Dendritic cell treated with granulocyte-macrophage colony-stimulating factor and Interleukin-4, amounts not matched to agents 40 ng/mL and 50 ng/mL, for 4 days (primary cell): ENCODE measurements at regions not wholly inside any gene's neighbourhood (a gene's known extent, or its start where the extent isn't known, plus 50 kb on each side); places are given as distances from the start of the nearest gene placed in this dataset.

Experiments
- H3K27ac Mint-ChIP-seq: one replicate; pipeline ENCODE4 v1.8.0; 2022; ENCODE audit warnings: mild to moderate bottlenecking, mixed read lengths
- H3K27me3 Mint-ChIP-seq: one replicate; pipeline ENCODE4 v1.8.0; 2022; ENCODE audit warnings: mild to moderate bottlenecking, mixed read lengths
- H3K36me3 Mint-ChIP-seq: one replicate; pipeline ENCODE4 v1.8.0; 2022; ENCODE audit warnings: low read depth, mixed read lengths
- H3K4me1 Mint-ChIP-seq: one replicate; pipeline ENCODE4 v1.8.0; 2022; ENCODE audit warnings: low read depth, mixed read lengths
- H3K4me3 Mint-ChIP-seq: one replicate; pipeline ENCODE4 v1.8.0; 2022; ENCODE audit warnings: mild to moderate bottlenecking, moderate library complexity, mixed read lengths
- H3K9me3 Mint-ChIP-seq: one replicate; pipeline ENCODE4 v1.8.0; 2022; ENCODE audit warnings: mixed read lengths
- intact Hi-C: fragments of 100-400 bp; cut with micrococcal nuclease; formaldehyde crosslinking; loops from one replicate; pipeline ENCODE4 v1.15.0; 2022

DNA sequence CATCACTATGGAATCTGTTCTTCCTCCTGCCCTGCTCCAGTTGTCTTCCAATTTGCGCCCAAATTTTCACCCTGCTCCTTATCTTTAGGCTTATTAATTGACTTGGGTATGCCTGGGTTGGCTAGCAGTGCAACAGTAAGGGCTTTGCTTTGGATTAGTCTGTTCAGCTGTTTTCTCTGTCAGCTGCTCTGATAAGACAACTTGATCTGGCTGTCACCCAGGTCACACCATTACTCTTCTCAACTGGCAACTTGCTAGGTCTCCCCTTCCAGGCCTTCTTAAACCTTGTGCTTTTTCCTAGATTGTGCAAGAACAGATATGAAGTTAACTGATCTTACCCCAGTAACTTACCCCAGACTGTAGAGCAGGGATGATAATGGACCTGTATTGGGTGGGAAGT lies 357.8 kb upstream of the LARGE1 start:
- intact Hi-C loops: no loop called here
- Mint-ChIP-seq H3K36me3 (no peaks in the 10 kb centered on the region), H3K4me3 (no peak overlapping the region), H3K27ac (no peak overlapping the region), H3K27me3 (no peaks in the 10 kb centered on the region), H3K9me3 (peaks cover 10% of the 10 kb centered on the region), H3K4me1 (no peaks in the 10 kb centered on the region)

GRCh38 chr22:34281738-34282137 lies 361.5 kb upstream of the LARGE1 start:
- Mint-ChIP-seq H3K36me3 (no peaks in the 10 kb centered on the region), H3K4me3 (no peak overlapping the region), H3K27me3 (no peaks in the 10 kb centered on the region), H3K9me3 (peaks cover 12% of the 10 kb centered on the region), H3K27ac (no peak overlapping the region), H3K4me1 (no peaks in the 10 kb centered on the region)
- intact Hi-C loops: no loop called here

- Mint-ChIP-seq H3K36me3 (no peaks in the 10 kb centered on the region), H3K27me3 (no peaks in the 10 kb centered on the region), H3K4me3 (no peak overlapping the region), H3K9me3 (peaks cover 30% of the 10 kb centered on the region), H3K27ac (no peak overlapping the region), H3K4me1 (no peaks in the 10 kb centered on the region)
- intact Hi-C loops: no loop called here
Observed at GRCh38 chr22:34283844-34284243, 363.6 kb upstream of the LARGE1 start.

GRCh38 chr22:34293324-34293723 lies 373.0 kb upstream of the LARGE1 start:
- no peaks in the 10 kb centered on the region for H3K36me3 Mint-ChIP-seq
- peaks cover 15% of the 10 kb centered on the region for H3K9me3 Mint-ChIP-seq
- H3K27me3 Mint-ChIP-seq: no peaks in the 10 kb centered on the region
- no peak overlapping the region for H3K27ac Mint-ChIP-seq
- H3K4me1 Mint-ChIP-seq: no peaks in the 10 kb centered on the region
- H3K4me3 Mint-ChIP-seq: no peak overlapping the region
- intact Hi-C loops: no loop called here

- no peak overlapping the region for H3K27ac Mint-ChIP-seq
- no peaks in the 10 kb centered on the region for H3K36me3 Mint-ChIP-seq
- peaks cover 4% of the 10 kb centered on the region for H3K9me3 Mint-ChIP-seq
- no peaks in the 10 kb centered on the region for H3K4me1 Mint-ChIP-seq
- intact Hi-C loops: no loop called here
- H3K27me3 Mint-ChIP-seq: no peaks in the 10 kb centered on the region
- H3K4me3 Mint-ChIP-seq: no peak overlapping the region
Observed at GRCh38 chr22:34294476-34294875, 374.2 kb upstream of the LARGE1 start.

- intact Hi-C loops: no loop called here
- H3K36me3 Mint-ChIP-seq: no peaks in the 10 kb centered on the region
Observed at GRCh38 chr22:34294986-34295385, 374.7 kb upstream of the LARGE1 start.

DNA sequence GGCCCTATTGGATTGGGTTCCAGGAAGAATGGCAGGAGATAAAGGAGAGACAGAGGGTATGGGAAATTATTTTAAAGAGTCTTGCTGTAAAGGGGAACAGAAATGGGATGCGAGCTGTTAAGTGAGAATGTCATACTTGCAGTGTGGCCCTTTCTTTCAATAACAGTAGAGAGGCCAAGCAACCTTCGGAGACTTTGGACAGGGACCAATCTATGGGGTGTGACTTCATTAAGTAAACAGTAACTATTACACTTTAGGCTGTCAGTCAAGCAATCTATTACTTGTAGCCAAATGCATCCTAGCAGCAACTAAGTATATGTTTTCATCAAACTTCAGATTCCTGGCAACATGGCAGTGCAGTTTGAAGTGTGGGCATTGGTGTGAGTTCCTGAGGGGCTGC lies 376.2 kb upstream of the LARGE1 start:
- no peaks in the 10 kb centered on the region for H3K27me3 Mint-ChIP-seq
- intact Hi-C loops: no loop called here
- H3K4me3 Mint-ChIP-seq: no peak overlapping the region
- no peaks in the 10 kb centered on the region for H3K36me3 Mint-ChIP-seq
- H3K4me1 Mint-ChIP-seq: no peaks in the 10 kb centered on the region
- no peak overlapping the region for H3K27ac Mint-ChIP-seq
- no peaks in the 10 kb centered on the region for H3K9me3 Mint-ChIP-seq

More at GRCh38 chr22:34294986-34295385, 374.7 kb upstream of the LARGE1 start:
- H3K9me3 Mint-ChIP-seq: no peaks in the 10 kb centered on the region
- H3K27ac Mint-ChIP-seq: no peak overlapping the region
- H3K4me1 Mint-ChIP-seq: no peaks in the 10 kb centered on the region
- no peak overlapping the region for H3K4me3 Mint-ChIP-seq
- H3K27me3 Mint-ChIP-seq: no peaks in the 10 kb centered on the region

DNA sequence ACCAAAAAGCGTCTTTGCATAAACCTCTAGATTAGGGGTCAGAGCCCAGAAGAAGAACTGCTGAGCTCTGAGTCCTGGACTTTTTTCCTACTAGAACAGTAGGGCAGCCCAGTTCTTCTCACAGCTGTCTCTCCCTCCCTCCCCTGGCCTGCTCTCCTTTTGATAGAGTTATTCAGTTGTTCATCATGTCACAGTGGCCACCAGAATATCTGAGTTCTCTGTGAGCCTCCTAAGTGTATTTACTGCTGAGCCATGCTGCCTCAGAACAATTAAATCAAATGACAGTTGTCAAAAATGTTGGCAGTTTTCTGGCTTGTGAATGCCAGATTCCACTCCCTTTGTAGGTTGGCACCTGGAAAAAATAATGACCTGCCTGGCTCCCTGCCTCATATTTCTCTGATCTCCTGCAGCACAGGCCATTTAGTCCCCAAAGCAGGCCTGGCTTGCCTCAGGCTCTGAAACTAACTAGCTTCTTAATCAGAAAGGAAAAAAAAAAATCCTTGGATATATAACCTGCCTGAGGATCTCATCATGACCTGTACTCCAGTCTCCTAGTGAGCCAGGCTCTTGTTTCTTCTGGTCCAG lies 377.4 kb upstream of the LARGE1 start:
- no peaks in the 10 kb centered on the region for H3K36me3 Mint-ChIP-seq
- no peaks in the 10 kb centered on the region for H3K9me3 Mint-ChIP-seq
- no peaks in the 10 kb centered on the region for H3K27me3 Mint-ChIP-seq
- no peaks in the 10 kb centered on the region for H3K4me1 Mint-ChIP-seq
- H3K27ac Mint-ChIP-seq: no peak overlapping the region
- intact Hi-C loops: no loop called here
- no peak overlapping the region for H3K4me3 Mint-ChIP-seq

DNA sequence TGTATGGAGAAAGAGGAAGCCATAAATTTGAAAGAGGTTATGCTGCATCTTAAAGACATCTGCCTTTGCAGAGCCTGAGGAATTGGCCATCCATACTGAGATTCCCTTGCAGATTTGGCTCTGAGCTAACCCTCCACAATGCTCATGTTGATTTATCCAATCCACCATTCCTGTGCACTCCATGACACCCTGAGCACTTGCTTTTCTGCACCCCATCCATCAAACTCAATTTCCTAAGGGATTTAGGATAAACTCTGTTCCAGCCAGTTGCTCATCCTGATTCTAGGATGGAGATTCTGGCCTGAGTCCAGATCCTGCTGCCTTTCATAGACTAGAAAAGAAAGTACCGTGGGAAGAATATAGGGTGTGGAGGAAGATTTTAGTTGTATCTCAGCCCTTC lies 379.2 kb upstream of the LARGE1 start:
- no peaks in the 10 kb centered on the region for H3K4me1 Mint-ChIP-seq
- intact Hi-C loops: no loop called here
- no peaks in the 10 kb centered on the region for H3K27me3 Mint-ChIP-seq
- H3K36me3 Mint-ChIP-seq: no peaks in the 10 kb centered on the region
- no peak overlapping the region for H3K4me3 Mint-ChIP-seq
- H3K27ac Mint-ChIP-seq: no peak overlapping the region
- no peaks in the 10 kb centered on the region for H3K9me3 Mint-ChIP-seq

GRCh38 chr22:34301569-34301968 lies 381.3 kb upstream of the LARGE1 start:
- no peaks in the 10 kb centered on the region for H3K4me1 Mint-ChIP-seq
- intact Hi-C loops: no loop called here
- H3K9me3 Mint-ChIP-seq: peaks cover 15% of the 10 kb centered on the region
- no peaks in the 10 kb centered on the region for H3K27me3 Mint-ChIP-seq
- no peaks in the 10 kb centered on the region for H3K36me3 Mint-ChIP-seq
- no peak overlapping the region for H3K27ac Mint-ChIP-seq
- H3K4me3 Mint-ChIP-seq: no peak overlapping the region

DNA sequence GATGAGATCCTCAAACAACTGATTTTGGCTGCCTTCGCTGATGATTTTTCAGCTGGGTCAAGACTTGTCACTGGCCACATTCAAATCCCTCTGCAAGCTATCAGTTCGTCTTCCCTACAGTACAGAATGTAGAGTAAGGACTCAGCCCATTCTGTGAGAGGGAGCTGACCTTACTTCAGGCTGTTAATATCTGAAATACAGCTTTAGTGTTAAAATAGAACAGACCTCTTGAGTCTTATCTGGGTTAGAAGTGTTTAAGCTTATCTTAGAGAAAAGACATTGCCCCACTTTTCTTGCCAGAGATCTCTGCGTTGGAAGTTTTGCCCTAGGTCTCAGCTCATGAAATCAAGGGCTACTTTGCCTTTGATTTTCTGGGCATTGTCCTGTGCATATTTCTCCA lies 383.4 kb upstream of the LARGE1 start:
- intact Hi-C loops: no loop called here
- Mint-ChIP-seq H3K27me3 (no peaks in the 10 kb centered on the region), H3K4me3 (no peak overlapping the region), H3K36me3 (no peaks in the 10 kb centered on the region), H3K27ac (no peak overlapping the region), H3K9me3 (peaks cover 23% of the 10 kb centered on the region), H3K4me1 (no peaks in the 10 kb centered on the region)

DNA sequence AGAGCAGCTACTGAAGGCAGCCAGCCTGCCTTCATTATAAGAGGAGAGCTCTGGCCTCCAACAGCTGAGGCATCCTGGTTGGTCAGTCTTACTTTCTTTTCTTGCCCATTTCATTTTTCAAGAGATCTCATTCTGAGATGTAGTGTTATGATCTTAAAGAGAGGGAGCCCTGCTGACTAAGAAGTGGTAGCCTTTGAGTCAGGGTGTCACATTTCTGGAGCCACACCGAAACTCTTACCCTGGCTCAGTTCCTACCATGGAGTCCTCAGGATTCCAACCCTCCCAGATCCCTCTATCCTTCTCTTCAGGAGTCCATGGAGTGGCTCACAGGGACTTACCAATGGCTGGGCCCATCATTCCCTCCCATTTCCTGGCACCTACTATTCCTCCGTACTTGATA lies 386.1 kb upstream of the LARGE1 start:
- Mint-ChIP-seq H3K4me3 (no peak overlapping the region), H3K4me1 (no peaks in the 10 kb centered on the region), H3K27ac (no peak overlapping the region), H3K27me3 (no peaks in the 10 kb centered on the region), H3K9me3 (peaks cover 23% of the 10 kb centered on the region), H3K36me3 (no peaks in the 10 kb centered on the region)
- intact Hi-C loops: no loop called here

DNA sequence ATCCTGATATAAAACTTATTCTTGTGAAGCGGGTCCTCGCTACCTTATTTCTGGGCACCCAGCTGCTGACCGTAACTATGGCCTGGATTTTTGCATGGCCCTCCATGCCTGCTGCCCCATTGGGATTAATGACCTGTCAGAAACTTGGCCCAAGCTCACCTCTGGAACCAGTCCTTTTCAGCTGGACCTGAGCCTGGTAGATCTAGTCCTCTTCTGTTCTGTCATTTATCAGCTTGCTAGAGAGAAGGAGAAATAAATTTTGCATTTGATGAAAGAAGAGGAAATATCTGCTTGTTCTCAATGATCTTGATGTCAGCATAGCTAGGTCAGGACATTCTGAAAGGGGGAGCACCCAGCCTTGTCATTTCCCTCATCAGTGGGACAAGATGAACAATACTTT lies 387.8 kb upstream of the LARGE1 start:
- Mint-ChIP-seq H3K36me3 (no peaks in the 10 kb centered on the region), H3K9me3 (peaks cover 32% of the 10 kb centered on the region), H3K27ac (no peak overlapping the region), H3K4me1 (no peaks in the 10 kb centered on the region), H3K27me3 (no peaks in the 10 kb centered on the region), H3K4me3 (no peak overlapping the region)
- intact Hi-C loops: no loop called here

GRCh38 chr22:34319346-34319745 lies 399.1 kb upstream of the LARGE1 start:
- Mint-ChIP-seq H3K4me1 (no peaks in the 10 kb centered on the region), H3K36me3 (no peaks in the 10 kb centered on the region), H3K27me3 (no peaks in the 10 kb centered on the region), H3K27ac (no peak overlapping the region), H3K9me3 (peaks cover 26% of the 10 kb centered on the region), H3K4me3 (no peak overlapping the region)
- intact Hi-C loops: no loop called here

GRCh38 chr22:34324763-34325162 lies 404.5 kb upstream of the LARGE1 start:
- intact Hi-C loops: no loop called here
- Mint-ChIP-seq H3K27ac (no peak overlapping the region), H3K36me3 (no peaks in the 10 kb centered on the region), H3K27me3 (no peaks in the 10 kb centered on the region), H3K9me3 (peaks cover 4% of the 10 kb centered on the region), H3K4me3 (no peak overlapping the region), H3K4me1 (no peaks in the 10 kb centered on the region)
